IMR-90 (cell line): ENCODE measurements at regions not wholly inside any gene's neighbourhood (a gene's known extent, or its start where the extent isn't known, plus 50 kb on each side); places are given as distances from the start of the nearest gene placed in this dataset.

Experiments used
- CTCF ChIP-seq: conservative IDR thresholded peaks from 2 replicates; pipeline ENCODE4 v1.5.1; 2012; ENCODE audit warnings: mild to moderate bottlenecking, low read depth, low read length, improper control_type of control experiment
- ELK1 ChIP-seq: fragments of 150-350 bp; IDR thresholded peaks from 2 replicates; pipeline ENCODE4 v1.6.1; 2016; ENCODE audit warnings: low read depth, mild to moderate bottlenecking, low read length, moderate library complexity, borderline replicate concordance
- MAZ ChIP-seq: IDR thresholded peaks from 2 replicates; pipeline ENCODE4 v1.6.1; 2012; ENCODE audit warnings: low read depth, mild to moderate bottlenecking, low read length, improper control_type of control experiment, moderate library complexity, borderline replicate concordance
- NFE2L2 ChIP-seq: fragments of 150-350 bp; IDR thresholded peaks from 2 replicates; pipeline ENCODE4 v1.6.1; 2016; ENCODE audit warnings: low read depth, mild to moderate bottlenecking, low read length
- POLR2A ChIP-seq: IDR thresholded peaks from 2 replicates; pipeline ENCODE4 v1.6.1; 2012; ENCODE audit warnings: mild to moderate bottlenecking, low read depth, low read length
- SMC3 ChIP-seq: fragments of 150-350 bp; IDR thresholded peaks from 2 replicates; pipeline ENCODE4 v1.6.1; 2016; ENCODE audit warnings: low read depth, mild to moderate bottlenecking, antibody characterized with exemption, low read length, moderate library complexity
- USF2 ChIP-seq: fragments of 150-350 bp; IDR thresholded peaks from 2 replicates; pipeline ENCODE4 v1.6.1; 2017; ENCODE audit warnings: mild to moderate bottlenecking, antibody characterized with exemption, low read length, low read depth

GRCh38 chr1:59230622-59231021, 66.3 kb upstream of the FGGY start:
- no peak for TF ChIP-seq NFE2L2
- TF ChIP-seq CTCF = no peak
- no peak for TF ChIP-seq POLR2A
- no peak for TF ChIP-seq SMC3
- TF ChIP-seq USF2 = no peak
- TF ChIP-seq MAZ = no peak
- TF ChIP-seq ELK1 = no peak
